Mesodermal cell (in vitro differentiated cells): ENCODE measurements at regions not wholly inside any gene's neighbourhood (a gene's known extent, or its start where the extent isn't known, plus 50 kb on each side); places are given as distances from the start of the nearest gene placed in this dataset.

ENCODE experiments used
- H3K27ac ChIP-seq: 2 replicates; pipeline ENCODE4 v1.7.0; 2013; ENCODE audit warnings: mild to moderate bottlenecking, low read depth, low read length, moderate library complexity; ENCODE audit not compliant: severe bottlenecking
- H3K36me3 ChIP-seq: 2 replicates; pipeline ENCODE4 v1.7.1; 2013; ENCODE audit warnings: mild to moderate bottlenecking, low read length, moderate library complexity; ENCODE audit not compliant: control insufficient read depth, insufficient read depth
- H3K4me1 ChIP-seq: one replicate; pipeline ENCODE4 v1.7.1; 2013; ENCODE audit warnings: mild to moderate bottlenecking, low read length; ENCODE audit not compliant: insufficient read depth, control insufficient read depth, poor library complexity, severe bottlenecking
- H3K4me3 ChIP-seq: 2 replicates; pipeline ENCODE4 v1.7.0; 2013; ENCODE audit warnings: low read length, control low read depth, mild to moderate bottlenecking; ENCODE audit not compliant: insufficient read depth, poor library complexity, severe bottlenecking; ENCODE audit errors: extremely low read depth
- H3K9me3 ChIP-seq: 2 replicates; pipeline ENCODE4 v1.7.1; 2013; ENCODE audit warnings: mild to moderate bottlenecking, low read length, moderate library complexity; ENCODE audit not compliant: control insufficient read depth
- WGBS, 2 experiments: methylation state at CpG; one replicate each; pipeline ENCODE4 v1.1.5; 2013; ENCODE audit warnings: missing lambda C conversion rate in 2 of 2; ENCODE audit not compliant: insufficient coverage in 2 of 2; 5-methylcytosine and 5-hydroxymethylcytosine counted together

- no peaks in the 10 kb centered on the region for H3K36me3 ChIP-seq
- no CpG with 5 or more reads among the region's 1 CpG for WGBS, 2 experiments
- no peak overlapping the region for H3K27ac ChIP-seq
- no peaks in the 10 kb centered on the region for H3K4me1 ChIP-seq
- H3K9me3 ChIP-seq, result no peaks in the 10 kb centered on the region
- no peak overlapping the region for H3K4me3 ChIP-seq
Measured at GRCh38 chr13:87453244-87453643, 217.9 kb upstream of the SLITRK5 start.

- Histone ChIP-seq H3K36me3 (no peaks in the 10 kb centered on the region), H3K27ac (no peak overlapping the region), H3K9me3 (no peaks in the 10 kb centered on the region), H3K4me1 (no peaks in the 10 kb centered on the region), H3K4me3 (no peak overlapping the region)
- WGBS, 2 experiments, result no CpG with 5 or more reads among the region's 1 CpG
Measured at GRCh38 chr13:87459419-87459818, 211.8 kb upstream of the SLITRK5 start.

DNA sequence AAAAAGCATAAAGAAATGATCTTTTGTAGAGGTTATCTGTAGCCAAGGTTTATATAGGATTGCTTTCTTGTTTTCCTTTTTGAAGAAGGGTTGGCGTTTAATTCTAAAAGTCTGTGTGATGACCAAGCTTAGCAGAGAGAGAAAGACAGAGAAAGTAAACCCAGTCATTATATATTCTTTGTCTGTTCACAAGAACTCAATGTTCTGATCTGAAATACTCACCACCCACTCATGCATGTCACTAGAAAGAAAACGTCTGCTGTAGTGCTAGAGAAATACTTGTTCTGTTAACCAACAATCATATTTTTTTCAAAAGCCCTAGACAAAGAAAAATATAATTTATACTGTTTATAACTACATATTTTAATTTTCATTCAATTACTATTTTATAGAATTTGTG is 173.7 kb upstream of the SLITRK5 start:
- Histone ChIP-seq H3K4me3 (no peak overlapping the region), H3K4me1 (no peaks in the 10 kb centered on the region), H3K27ac (no peak overlapping the region), H3K9me3 (no peaks in the 10 kb centered on the region), H3K36me3 (no peaks in the 10 kb centered on the region)
- WGBS, 2 experiments, result no CpG with 5 or more reads among the region's 2 CpGs

DNA sequence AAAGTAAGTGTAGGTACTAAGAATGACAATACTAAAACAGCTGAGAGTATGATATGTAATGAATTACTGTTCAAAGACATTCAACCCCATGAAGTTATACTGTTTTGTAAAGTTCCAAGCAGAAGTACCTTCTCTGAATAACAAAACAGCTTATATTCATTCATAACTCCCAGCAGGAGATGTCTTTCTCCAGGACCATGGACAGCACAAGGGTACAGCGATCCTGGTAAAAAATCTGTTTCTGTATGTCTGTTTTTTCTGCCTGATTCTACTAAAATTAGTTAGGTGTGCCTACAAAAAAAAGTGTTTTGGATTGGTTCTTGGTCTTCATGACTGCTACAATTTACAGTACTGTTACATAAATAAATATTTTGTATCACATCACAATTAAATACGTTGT is 172.5 kb upstream of the SLITRK5 start:
- Histone ChIP-seq H3K4me1 (no peaks in the 10 kb centered on the region), H3K36me3 (no peaks in the 10 kb centered on the region), H3K27ac (no peak overlapping the region), H3K4me3 (no peak overlapping the region), H3K9me3 (no peaks in the 10 kb centered on the region)
- no CpG with 5 or more reads among the region's 2 CpGs for WGBS, 2 experiments

GRCh38 chr13:87524775-87525174 is 146.4 kb upstream of the SLITRK5 start:
- Histone ChIP-seq H3K27ac (no peak overlapping the region), H3K4me1 (no peaks in the 10 kb centered on the region), H3K36me3 (no peaks in the 10 kb centered on the region), H3K9me3 (peaks cover 5% of the 10 kb centered on the region), H3K4me3 (no peak overlapping the region)
- no CpG with 5 or more reads among the region's 3 CpGs for WGBS, 2 experiments

DNA sequence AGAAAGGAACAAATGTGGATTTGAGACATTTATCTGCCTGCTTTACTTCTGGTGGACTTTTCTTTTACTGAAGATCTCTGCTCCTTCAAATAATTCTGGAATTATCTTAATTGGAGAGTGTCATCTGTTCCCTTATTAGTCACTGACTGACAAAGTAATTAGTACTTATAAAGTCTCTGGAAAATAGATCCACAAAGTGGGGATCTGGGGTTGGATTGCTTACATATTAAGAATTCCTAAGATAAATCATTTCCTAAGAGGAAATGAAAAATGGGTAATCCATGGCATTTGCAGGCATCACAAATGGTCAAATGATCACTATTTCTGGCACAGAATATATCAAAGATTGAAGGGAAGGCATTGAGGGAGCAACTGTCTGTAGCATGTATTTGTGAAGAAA is 137.4 kb upstream of the SLITRK5 start:
- Histone ChIP-seq H3K4me1 (no peaks in the 10 kb centered on the region), H3K36me3 (no peaks in the 10 kb centered on the region), H3K27ac (no peak overlapping the region), H3K4me3 (no peak overlapping the region), H3K9me3 (no peaks in the 10 kb centered on the region)

DNA sequence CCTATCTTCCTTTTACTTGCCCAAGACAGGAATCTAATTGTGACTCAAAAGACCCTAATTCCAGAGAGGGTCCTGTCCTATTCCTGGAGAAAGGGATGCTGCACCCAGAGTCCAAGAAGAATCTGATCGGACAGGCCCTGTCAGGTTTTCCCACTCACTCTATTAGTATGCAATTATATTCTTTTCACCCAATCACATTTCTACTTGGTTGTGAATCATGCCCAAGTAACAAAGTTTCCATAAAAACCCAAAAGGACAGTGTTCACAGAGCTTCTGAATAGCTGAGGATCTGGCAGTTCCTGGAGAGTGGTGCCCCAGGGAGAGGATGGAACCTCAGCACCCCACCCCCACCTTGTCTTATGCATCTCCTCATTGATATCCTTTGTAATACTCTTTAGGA is 135.3 kb upstream of the SLITRK5 start:
- H3K9me3 ChIP-seq, result no peaks in the 10 kb centered on the region

DNA sequence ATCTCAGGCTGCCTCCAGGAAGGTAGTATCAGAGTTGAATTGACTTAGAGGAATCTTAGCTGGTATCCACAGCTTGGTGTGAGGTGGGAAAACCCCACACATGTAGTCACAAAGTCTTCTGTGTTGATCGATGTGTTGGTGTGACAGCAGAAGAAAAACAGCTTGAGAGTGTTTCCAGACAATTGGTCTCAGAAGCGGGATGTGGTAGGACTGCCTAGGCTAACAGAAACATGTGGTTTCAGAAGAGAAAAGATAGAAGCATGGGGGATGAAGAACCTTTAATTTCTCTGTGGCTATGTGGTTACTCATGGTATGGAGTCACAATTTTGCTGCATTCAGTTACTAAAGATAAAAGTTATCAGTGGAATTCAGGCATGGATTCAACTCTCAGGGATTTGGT is 134.7 kb upstream of the SLITRK5 start:
- Histone ChIP-seq H3K36me3 (no peaks in the 10 kb centered on the region), H3K9me3 (no peaks in the 10 kb centered on the region), H3K4me3 (no peak overlapping the region), H3K27ac (no peak overlapping the region), H3K4me1 (no peaks in the 10 kb centered on the region)
- WGBS, 2 experiments, result 100% methylated on average over 1 to 2 of the region's 2 CpGs

More for the DNA sequence above, 135.3 kb upstream of the SLITRK5 start:
- H3K27ac ChIP-seq, result no peak overlapping the region
- no peak overlapping the region for H3K4me3 ChIP-seq
- H3K4me1 ChIP-seq, result no peaks in the 10 kb centered on the region
- 83% methylated on average over 1 of the region's 1 CpG; no CpG with 5 or more reads in 1 of the 2 experiments for WGBS, 2 experiments
- H3K36me3 ChIP-seq, result no peaks in the 10 kb centered on the region

DNA sequence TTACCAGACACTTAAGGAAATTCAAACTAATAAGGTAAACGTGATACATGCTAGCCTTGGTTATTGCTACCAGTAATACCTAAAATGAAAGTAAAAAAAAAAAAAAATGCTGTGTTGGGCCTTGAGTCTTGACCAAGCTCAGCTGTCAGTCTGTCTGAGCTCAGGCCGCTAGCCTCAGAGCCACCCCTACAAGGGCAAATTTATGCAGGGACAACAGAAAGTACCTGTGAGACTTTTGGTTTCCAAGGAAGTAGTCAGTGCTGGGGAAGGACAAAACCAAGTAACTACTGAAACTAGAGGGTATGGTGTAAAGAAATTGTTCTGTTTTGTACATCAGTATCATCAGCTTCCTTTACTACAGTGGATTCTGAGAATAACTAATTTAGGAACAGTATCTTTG is 134.3 kb upstream of the SLITRK5 start:
- Histone ChIP-seq H3K27ac (no peak overlapping the region), H3K9me3 (no peaks in the 10 kb centered on the region), H3K4me3 (no peak overlapping the region), H3K36me3 (no peaks in the 10 kb centered on the region), H3K4me1 (no peaks in the 10 kb centered on the region)
- 100% methylated on average over 1 of the region's 2 CpGs; no CpG with 5 or more reads in 1 of the 2 experiments for whole genome bisulfite sequencing, 2 experiments

GRCh38 chr13:87537951-87538350 is 133.2 kb upstream of the SLITRK5 start:
- Histone ChIP-seq H3K27ac (no peak overlapping the region), H3K4me1 (no peaks in the 10 kb centered on the region), H3K9me3 (no peaks in the 10 kb centered on the region), H3K4me3 (no peak overlapping the region), H3K36me3 (no peaks in the 10 kb centered on the region)
- WGBS, 2 experiments, result 76 to 100% methylated on average over 3 of the region's 3 CpGs

- no peaks in the 10 kb centered on the region for H3K9me3 ChIP-seq
- no peaks in the 10 kb centered on the region for H3K4me1 ChIP-seq
- no peaks in the 10 kb centered on the region for H3K36me3 ChIP-seq
- no peak overlapping the region for H3K27ac ChIP-seq
- H3K4me3 ChIP-seq, result no peak overlapping the region
Measured at GRCh38 chr13:87538366-87539052, 132.7 kb upstream of the SLITRK5 start.
